ENCODE measurements at regions not wholly inside any gene's neighbourhood (a gene's known extent, or its start where the extent isn't known, plus 50 kb on each side); places are given as distances from the start of the nearest gene placed in this dataset.

DNA sequence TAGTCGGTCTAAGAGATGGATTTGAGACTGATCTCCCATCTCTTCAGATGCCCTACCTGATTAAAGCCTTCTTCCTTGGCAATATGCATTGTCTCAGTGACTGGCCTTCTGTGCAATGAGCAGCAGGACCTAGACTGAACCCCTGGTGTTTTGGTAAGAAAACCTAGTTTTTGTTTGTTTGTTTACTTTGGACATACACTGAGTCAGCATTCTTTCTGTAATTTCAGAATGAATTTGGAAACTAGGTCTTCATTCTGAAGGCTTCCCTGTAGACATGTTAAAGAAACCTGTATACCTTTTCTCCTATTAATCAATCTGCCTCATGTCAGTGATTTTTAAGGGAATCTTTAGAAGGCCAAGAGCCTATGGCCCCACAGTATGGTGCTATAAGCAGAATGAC lies 597.5 kb upstream of the HTR2C start:
- no peak for TF ChIP-seq CTCF (IDR thresholded peaks at IDR 0.05)
- no peak for TF ChIP-seq POLR2A (IDR thresholded peaks at IDR 0.05)

Measured in esophagus squamous epithelium (tissue), 4 donors.